ENCODE measurements at regions not wholly inside any gene's neighbourhood (a gene's known extent, or its start where the extent isn't known, plus 50 kb on each side); places are given as distances from the start of the nearest gene placed in this dataset.

DNA sequence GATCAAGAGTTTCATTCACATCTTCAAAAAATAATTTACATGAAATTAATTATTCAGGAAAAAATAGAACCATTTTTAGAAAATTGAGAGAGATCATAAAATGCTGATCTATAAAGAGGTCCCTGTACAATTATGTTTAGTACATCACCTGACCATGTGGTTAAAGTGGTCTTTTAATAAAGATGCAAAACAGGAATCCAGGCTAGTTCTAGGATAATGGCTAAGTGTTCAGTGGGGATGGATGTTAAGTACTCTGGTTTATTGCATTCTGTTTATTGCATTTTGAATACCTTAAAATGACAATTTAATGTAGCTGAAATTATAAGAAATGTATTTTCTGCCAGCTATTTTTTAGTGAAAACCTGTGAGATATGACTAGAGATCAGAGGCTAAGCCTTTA is 72.0 kb upstream of the SMC2 start:
- TF ChIP-seq, protein P1, sequence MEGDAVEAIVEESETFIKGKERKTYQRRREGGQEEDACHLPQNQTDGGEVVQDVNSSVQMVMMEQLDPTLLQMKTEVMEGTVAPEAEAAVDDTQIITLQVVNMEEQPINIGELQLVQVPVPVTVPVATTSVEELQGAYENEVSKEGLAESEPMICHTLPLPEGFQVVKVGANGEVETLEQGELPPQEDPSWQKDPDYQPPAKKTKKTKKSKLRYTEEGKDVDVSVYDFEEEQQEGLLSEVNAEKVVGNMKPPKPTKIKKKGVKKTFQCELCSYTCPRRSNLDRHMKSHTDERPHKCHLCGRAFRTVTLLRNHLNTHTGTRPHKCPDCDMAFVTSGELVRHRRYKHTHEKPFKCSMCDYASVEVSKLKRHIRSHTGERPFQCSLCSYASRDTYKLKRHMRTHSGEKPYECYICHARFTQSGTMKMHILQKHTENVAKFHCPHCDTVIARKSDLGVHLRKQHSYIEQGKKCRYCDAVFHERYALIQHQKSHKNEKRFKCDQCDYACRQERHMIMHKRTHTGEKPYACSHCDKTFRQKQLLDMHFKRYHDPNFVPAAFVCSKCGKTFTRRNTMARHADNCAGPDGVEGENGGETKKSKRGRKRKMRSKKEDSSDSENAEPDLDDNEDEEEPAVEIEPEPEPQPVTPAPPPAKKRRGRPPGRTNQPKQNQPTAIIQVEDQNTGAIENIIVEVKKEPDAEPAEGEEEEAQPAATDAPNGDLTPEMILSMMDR (conservative IDR thresholded peaks at IDR 0.05; ENCODE audit: low read depth, low read length), result no peak
- TF ChIP-seq EZH2 (IDR thresholded peaks at IDR 0.05; ENCODE audit: low read length, unreplicated experiment), result no peak
- TF ChIP-seq EZH2phosphoT487 (IDR thresholded peaks at IDR 0.05; ENCODE audit: borderline replicate concordance, low read length), result no peak
